KBM-7 (cell line): ENCODE measurements at regions not wholly inside any gene's neighbourhood (a gene's known extent, or its start where the extent isn't known, plus 50 kb on each side); places are given as distances from the start of the nearest gene placed in this dataset.
A peak's percentile ranks its signal among the peaks of the same experiment; 100 is the strongest.

ENCODE experiments used
- DNase-seq: peaks from one replicate; pipeline ENCODE4 v3.0.0-alpha.2; 2015
- in situ Hi-C: fragments of 300-500 bp; cut with MboI; formaldehyde crosslinking; loops from 2 replicates; pipeline ENCODE4 v1.14.3; 2020; ENCODE audit warnings: low sequenced_read_pairs, low pct_unique_long_range_greater_than_20kb, mixed read lengths

DNA sequence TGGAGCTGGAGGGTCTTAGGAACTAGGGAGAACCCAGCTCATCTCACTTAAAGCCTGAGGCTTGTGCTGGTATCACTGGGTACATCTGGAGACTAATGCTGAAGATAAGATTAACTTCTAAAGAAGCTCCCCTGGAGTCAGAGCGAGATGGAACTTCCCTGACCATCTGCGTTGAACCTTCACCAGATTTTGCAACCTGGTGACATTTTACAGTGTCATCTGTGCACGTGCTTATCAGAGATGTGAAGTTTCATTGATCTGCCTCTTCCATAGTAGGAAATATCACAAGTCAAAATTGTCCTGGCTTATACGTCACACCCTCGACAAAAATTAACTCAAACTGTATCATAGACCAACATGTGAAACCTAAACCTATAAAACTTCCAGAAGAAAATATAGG lies 395.5 kb downstream of the SHQ1 start:
- in situ Hi-C loops: no loop called here
- no peak for DNase-seq

DNA sequence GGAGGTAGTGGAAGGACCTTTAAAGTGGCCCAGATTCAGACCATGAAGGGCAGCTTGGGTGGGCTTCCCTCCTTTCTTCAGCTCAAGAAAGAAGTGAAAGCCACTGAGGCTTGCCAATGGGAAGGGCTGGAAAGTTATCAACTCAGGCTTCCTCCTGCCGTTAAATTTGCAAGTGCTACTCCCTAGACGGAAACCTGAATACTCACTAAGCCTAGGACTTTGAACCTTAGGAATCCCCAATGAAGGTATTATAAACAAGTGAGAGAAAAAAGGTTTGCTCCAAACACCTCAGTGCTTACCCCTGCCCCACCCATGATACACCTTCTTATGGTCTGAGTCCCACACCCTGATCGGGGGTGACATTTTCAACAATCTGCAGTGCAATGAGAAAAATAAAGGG lies 396.4 kb downstream of the SHQ1 start:
- DNase-seq: no peak
- in situ Hi-C loops: no loop called here

DNA sequence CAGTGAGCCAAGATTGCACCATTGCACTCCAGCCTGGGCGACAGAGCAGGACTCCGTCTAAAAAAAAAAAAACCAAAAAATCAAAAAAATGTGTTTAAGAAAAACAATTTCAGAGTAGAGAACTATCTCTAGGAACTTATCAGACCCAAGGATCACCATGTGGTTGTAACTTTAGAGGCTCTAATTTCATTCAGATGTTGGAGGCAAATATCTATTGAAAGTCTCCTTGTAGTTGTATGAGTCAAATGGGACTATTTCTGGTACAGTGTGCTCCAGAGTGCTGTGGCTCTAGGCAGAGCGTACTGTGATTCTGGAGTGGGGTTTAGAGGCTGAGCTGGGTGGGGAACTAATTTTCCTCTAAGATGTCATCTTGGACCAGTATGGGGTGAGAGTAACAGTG lies 398.7 kb downstream of the SHQ1 start:
- in situ Hi-C loops: no loop called here
- no peak for DNase-seq

DNA sequence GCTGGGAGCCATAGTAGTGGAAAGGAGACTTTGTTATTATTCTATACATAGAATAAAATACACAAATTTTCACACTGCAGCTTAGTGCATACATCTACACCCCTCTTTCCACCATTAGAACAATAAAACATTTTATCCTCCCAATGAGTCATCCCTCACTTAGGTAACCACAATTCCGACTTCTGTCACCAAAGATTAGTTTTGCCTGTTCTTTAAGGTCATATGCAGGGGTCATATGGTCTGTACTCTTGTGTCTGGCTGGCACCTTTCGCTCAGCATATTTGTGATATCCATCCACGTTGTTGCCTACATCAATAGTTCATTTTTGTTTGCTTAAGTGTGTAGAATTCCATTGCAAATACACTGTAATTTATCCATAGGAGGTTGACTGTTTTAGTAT lies 399.4 kb downstream of the SHQ1 start:
- DNase-seq: no peak
- in situ Hi-C loops: no loop called here

DNA sequence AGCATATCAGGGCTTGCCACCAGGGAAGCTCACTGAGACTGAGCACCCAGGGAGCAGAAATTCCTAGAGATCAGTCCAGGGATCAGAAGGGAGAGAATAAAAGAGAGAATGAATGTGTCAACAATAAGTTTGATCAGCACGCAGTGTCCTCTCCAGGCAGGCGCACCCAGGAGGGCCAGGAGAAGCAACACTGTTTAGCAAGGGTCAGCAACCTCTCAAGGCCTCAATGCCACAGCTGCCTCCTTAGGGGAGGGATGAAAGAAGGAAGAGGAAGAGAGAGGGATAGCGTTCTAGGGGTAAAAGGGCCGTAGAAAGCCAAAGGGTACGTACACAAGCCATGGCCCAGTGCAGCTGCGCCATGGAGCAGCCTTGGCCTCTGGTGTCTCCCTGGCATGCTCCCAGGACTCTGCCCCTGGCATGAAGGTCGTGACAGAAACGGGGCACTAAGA lies 399.8 kb downstream of the SHQ1 start:
- no peak for DNase-seq

DNA sequence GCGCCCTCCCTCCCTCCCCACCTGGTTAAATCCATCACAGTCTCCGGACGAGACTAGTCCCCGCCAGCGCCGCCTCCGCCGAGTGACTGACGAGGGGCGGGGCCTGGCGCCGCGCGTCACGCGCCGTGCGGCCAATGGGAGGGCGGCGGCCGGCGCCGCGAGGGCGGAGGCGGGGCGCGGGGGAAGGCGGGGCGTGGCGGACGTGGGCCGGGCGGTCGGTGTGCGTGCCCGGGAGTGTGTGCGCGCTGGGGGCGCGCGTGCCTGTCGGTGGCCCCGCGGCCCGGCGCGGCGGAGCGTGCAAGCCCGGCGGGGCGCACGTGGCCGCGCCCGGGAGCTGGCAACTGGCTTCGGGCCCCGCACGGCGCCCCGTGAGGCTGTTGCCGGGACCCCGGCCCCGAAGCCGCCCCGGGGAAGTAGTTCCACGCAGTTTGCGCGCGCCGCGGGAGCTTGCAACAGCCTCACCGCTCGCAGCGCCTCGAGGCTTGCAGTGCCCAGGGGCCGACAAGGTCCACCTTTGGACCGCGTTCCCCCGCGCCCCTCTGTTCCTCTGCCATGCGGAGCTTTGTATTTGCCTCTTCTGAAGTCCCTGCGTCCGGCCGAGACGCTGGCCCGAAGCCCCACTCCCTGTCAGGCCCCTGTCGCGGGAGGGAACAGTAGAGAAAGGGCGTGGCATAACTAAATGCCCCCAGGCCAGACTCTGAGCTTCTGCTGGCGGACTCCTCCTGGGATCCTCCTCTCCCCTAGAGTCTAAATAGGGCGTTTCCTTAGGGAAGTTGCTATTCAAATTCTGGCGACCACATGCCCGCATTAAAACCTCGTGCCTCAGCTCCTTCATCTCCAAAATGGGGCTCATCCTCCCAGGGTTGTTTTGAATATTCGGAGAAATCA lies 400.9 kb downstream of the SHQ1 start:
- peak; percentile 67 for DNase-seq
- in situ Hi-C loops: no loop called here

More for the DNA sequence above, 399.8 kb downstream of the SHQ1 start:
- in situ Hi-C loops: no loop called here

DNA sequence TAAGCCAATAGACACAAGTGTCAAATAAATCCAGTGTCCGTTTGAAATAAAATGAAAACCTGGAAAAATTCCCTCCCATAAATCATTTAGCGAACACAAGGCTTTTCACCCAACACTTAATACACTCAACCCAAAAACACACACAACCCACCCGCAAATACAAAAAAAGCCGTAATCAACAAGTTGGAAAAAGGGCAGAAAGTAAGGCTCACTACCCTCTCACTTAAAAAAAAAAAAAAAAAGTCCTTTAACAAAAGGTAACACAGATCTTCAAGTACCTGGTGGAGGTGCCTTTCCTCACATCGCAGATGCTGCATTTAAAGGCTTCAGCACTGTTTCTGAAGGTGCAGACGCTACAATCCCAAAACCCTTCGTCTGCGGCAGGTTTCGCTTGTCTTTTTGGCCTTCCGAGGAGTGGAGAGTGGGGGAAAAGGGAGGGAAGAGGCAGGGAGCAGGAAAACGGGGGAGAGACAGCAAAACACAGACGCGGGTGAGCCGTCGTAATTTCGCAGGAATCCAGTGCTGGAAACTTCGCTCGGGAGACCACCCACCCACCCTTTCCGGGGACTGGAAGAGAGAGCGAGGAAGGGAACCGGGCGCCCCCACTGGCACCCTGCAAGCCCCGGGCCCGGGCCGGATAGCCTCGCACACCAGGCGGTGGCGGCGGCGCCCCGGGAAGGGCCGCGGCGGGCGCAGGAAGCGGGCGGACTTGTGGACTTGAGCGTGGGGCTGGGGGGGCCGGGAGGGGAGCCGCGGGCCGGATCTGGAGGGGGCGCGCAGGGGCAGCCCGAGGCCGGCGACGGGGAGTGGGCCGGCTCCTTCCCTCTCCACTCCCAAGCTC lies 401.8 kb downstream of the SHQ1 start, which contains the start of gene RYBP:
RYBP (minus strand) TSS at position 404 of the 841 bp plus-strand sequence.
- DNase-seq: peak; percentile 60
- in situ Hi-C loops: no loop called here

DNA sequence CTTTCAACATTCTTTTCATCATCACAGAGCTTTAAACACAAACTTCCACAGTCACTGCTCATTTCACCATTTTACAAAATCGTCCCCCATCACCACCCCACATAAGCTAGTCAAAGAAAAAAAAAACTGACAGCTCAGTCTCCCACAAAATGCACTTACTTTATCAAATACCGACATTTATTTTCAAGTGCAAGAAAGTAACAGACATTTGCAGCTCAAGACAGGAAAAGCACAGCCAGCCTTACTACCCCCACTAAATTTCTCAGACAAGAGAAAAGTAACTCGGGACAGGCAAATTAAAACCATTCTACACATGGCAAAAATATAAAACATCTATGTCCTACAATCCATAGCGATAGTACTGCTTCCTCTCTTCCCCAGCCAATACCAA lies 402.4 kb downstream of the SHQ1 start:
- DNase-seq: no peak
- in situ Hi-C loops: no loop called here

DNA sequence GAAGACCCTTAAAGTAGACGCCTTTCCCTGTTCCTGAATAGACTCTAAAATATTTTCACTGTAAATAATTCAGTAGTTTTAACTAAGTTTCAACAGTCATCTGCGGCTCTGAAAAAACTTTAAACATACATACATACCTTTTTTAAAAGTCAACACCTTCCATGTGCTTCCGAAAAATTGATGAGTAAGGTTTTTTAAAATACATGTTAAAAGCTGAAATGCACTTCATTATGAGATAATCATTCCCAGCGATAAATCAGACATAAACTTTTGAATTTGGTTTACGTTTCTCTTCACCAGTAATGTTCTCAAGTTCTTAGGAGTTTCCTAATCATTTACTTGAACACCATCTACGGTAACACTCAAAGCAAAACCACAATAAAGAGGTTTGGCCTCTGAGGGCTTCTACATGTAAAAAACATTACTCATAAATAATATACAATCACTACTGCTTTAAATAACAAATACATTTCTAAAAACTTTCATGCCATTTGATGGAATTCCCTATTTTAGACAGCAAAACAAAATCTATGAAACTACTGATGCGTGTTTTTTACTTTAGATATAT lies 403.5 kb downstream of the SHQ1 start:
- in situ Hi-C loops: no loop called here
- DNase-seq: no peak

DNA sequence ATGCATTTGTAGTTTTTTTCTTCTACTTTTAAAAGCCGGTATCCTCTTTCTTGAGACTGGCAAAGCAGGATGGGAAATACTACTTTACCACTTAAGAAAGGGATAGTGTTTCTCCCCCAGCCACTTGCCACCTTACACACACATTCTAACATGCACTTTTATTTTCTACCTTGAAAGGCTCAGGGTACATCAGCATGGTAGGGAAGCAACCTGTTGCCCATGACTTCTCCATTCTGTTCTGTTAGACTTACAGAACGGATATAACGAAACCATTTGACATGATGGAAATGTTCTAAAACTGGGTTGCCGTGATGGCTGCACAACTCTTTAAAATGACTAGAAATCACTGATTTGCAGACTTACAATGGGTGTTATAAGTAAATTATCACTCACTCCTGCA lies 405.5 kb downstream of the SHQ1 start:
- DNase-seq: no peak
- in situ Hi-C loops: no loop called here

DNA sequence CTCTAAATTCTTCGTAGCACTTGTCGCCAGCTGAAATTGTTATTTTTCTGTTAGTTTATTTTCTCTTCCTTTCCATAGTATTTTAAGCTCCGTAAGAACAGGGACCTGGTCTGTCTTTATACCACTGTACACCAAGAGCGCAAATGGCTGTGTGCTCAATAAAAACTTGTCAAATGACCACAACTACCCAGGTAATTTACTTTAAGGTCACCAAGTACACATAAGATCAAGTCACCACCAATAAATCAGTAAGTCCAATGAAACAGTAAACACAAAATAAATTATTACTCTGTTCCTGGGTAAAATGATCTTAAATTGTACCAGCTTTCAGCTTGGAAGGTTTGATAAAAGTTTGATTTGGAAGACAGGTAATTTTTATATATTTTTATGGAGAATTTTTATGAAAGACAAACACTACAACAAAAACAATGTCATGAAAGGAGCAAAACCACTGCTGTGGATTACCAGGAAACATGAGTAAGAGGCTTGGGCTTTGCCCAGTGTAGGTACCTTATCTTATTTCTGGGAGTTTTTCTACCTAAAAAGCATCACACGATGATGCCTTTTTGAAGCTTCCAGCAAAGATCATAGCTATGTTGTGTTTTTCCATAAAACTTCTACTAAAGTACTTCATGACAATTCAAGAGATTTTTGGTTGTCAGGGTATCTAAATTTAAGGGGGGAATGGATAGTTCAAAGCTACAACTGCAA lies 406.8 kb downstream of the SHQ1 start:
- in situ Hi-C loops: no loop called here
- DNase-seq: no peak

DNA sequence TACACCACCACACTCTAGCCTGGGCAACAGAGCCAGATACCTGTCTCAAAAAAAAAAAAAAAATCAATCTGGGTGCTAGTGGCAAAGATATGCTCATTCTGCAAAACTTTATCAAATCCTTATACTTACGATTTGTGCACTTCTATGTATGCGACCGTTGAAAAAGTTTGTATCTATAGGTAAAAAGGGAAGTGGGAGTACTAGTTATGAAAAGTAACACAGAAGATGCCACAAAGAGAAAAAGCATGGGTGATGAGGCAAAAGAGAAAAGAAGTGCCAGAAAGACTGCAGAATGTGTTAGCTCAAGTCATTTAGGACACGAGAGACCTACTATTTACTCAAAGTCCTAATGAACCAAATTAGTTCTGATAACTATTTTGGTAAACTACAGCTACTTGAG lies 407.8 kb downstream of the SHQ1 start:
- in situ Hi-C loops: no loop called here
- no peak for DNase-seq

DNA sequence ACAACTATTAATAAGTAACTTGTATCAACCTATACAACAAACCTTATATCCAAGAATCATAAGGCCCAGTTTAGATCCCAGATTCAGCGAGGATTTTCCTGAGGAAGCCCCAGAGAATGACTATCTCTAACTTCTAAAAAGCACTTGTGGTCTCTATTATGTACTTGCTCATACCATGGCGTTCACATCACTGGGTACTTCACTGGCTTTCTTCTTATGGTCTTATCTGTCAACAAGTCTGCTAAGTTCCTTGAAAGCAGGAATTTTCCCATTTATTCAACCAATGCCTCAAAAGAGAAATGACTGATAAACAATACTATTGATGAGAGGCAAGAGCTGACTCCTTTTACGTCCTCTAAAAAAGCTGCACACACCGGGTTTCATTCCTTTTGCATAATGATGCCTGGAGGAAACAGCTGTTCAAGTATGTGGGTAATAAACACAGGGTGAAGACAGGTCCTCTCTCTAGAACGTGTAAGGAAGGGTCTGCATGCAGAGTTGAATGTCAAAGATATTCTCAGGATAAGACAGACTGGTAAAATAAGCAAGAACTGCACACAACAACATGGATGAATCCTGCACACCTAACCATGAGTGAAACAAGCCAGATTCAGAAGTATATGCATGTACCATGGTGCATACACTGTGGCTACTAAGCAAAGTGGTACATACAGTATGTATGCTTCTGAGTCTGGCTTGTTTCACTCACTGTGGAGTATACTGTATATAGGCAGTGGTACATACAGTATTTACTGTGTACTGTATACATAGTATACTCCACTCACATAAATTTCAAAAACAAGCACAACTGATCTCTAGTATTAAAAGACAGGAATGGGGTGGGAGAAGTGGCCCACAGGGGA lies 408.7 kb downstream of the SHQ1 start:
- in situ Hi-C loops: no loop called here

DNA sequence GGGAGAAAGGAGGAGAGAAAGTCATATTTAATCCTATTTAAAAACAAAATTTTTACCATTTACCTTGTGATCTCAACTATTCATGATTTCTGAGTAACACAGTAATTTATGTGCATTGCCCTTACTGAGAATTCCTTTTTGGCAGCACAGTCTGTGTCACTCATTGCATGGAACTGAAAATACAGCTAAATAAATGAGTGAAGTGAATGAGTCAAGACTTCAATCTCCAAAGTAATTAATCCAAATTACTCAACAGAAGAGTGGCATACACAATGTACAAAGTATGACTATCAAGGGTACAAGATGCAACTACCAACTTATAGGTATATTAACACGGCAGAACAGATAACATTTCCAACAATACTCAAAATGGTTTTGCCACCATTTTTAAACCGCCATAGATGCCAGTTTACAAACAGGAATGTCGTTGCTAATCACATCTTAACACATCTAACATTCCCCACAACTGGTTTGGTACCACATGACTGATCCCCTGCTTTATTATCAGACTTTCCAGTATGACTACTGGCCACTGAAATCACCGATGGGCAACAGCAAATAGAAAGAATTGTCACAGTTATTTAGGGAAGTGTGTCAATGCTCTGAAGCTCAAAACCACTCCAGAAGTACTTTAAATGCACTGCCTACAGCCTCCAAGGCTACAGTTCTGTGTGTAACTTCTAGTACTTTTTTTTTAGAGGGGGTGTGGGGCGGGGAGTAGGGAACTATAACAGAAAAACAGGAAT lies 410.4 kb downstream of the SHQ1 start:
- in situ Hi-C loops: no loop called here
- no peak for DNase-seq

More for the DNA sequence above, 408.7 kb downstream of the SHQ1 start:
- DNase-seq: no peak

DNA sequence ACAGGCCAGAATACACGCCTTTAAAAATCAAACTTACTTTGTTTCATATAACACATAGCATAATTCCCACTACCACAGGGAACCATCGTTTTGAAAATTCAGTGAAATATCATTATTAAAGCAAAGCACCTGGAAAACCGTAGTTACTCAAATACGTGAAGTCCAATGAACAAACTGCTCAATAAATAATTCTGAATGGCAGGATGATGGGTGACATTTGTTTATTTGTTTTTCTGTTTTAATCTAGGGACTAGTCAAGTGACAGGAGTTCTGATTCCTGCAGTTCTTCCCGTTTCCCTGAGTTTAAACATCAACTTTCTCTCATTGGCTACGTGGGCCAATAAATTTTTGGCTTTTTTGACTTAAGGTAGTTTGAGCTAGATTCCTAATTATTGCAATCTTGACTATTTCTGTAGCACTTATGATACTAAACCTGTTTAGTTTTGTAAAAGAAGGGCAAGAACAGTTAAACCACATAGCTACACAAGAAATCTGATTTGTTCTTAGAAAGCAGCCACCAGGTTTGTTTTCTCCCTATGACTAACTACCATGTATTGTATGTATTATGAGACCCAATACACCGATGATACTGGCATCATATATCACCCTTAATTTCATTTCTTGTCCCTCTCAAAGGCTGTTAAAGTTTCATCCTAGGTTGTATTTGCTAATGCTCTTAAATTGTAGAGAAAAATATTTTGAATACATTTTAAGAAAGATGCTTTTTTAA lies 411.2 kb downstream of the SHQ1 start:
- in situ Hi-C loops: no loop called here
- no peak for DNase-seq

DNA sequence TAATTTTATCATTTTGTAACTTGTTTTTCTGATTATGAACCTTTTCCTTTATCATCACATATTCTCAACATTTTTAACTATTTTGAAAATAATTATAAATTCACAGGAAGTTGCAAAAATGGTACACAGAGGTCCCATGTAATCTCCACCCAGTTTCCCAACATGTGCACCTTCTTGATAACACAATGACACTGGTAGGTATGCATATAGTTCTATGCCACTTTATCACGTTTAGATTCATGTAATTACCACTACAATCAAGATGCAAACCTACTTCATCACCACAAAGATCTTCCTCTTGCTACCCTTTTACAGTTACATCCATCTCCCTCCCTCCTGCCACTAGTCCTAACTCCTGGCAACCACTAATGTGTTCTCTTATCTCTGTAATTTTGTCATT lies 413.9 kb downstream of the SHQ1 start:
- DNase-seq: no peak
- in situ Hi-C loops: no loop called here

DNA sequence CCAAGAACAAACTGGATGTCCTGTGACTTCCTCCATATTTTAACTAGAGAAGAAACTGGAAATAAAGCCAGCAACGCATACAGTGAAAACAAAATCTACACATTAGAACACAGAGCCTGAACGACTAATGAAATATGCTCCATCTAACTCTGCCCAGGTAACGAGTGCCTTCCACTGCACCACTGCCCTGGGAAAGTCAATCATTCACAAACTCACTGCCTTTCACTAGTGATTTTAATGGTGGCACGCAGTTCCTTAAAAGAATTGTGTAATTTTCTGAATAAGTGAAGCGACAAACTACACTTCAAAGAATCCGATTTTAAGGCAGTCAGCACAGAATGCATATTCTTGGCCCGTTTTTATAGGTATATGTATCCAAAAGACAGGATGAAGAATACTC lies 416.0 kb downstream of the SHQ1 start:
- DNase-seq: no peak
- in situ Hi-C loops: no loop called here
